ENCODE measurements at regions not wholly inside any gene's neighbourhood (a gene's known extent, or its start where the extent isn't known, plus 50 kb on each side); places are given as distances from the start of the nearest gene placed in this dataset.

GRCh38 chr13:22861958-22862466, 318.8 kb upstream of the SGCG start:
- H2AK5ac ChIP-seq (ENCODE audit: low read depth, low read length): no peak overlapping the region
- no peak for TF ChIP-seq EZH2 (IDR thresholded peaks at IDR 0.05; ENCODE audit: low read depth, low read length, severe bottlenecking)
- no peak for TF ChIP-seq ATF2 (IDR thresholded peaks at IDR 0.05; ENCODE audit: low read length)
- TF ChIP-seq CEBPB (IDR thresholded peaks at IDR 0.05; ENCODE audit: low read depth, low read length): no peak
- no peak for TF ChIP-seq SIN3A (conservative IDR thresholded peaks at IDR 0.05 in 1 of 2, IDR thresholded peaks at IDR 0.05 in 1 of 2; ENCODE audit: low read depth in 1 of 2, low read length in 2 of 2)
- TF ChIP-seq ATF3 (IDR thresholded peaks at IDR 0.05; ENCODE audit: insufficient read depth, low read depth, low read length): no peak
- TF ChIP-seq TEAD4 (IDR thresholded peaks at IDR 0.05; ENCODE audit: low read depth, low read length): no peak
- TF ChIP-seq TBP (IDR thresholded peaks at IDR 0.05; ENCODE audit: low read depth, low read length): no peak
- TF ChIP-seq JUN (IDR thresholded peaks at IDR 0.05; ENCODE audit: low read depth, low read length): no peak
- TF ChIP-seq SIX5 (IDR thresholded peaks at IDR 0.05; ENCODE audit: low read depth, low read length): no peak
- TF ChIP-seq CBX5 (IDR thresholded peaks at IDR 0.05; ENCODE audit: low read depth, low read length): no peak
- H3K23me2 ChIP-seq (ENCODE audit: low read depth, low read length): no peaks in the 10 kb centered on the region
- no peaks in the 10 kb centered on the region for H4K20me1 ChIP-seq (replicated peaks in 1 of 2; ENCODE audit: control insufficient read depth in 1 of 2, insufficient read depth in 2 of 2, low read length in 2 of 2)
- DNase-seq (ENCODE audit: low read depth in 1 of 2, low spot score in 2 of 2) (no peak), FAIRE-seq (no peak)
- H3K27me3 ChIP-seq (replicated peaks in 1 of 4; ENCODE audit: control insufficient read depth in 3 of 4, extremely low read depth in 1 of 4, insufficient read depth in 3 of 4, low read length in 3 of 4): no peaks in the 10 kb centered on the region
- H4K91ac ChIP-seq (replicated peaks; ENCODE audit: insufficient read length, low read length): no peak overlapping the region
- no peak overlapping the region for H2BK15ac ChIP-seq (ENCODE audit: low read length)
- no peak overlapping the region for H3K4me3 ChIP-seq (ENCODE audit: extremely low read depth in 1 of 4, insufficient read depth in 2 of 4, low read depth in 3 of 4, low read length in 4 of 4)
- no peak overlapping the region for H4K5ac ChIP-seq (ENCODE audit: insufficient read length, low read depth, low read length)
- POLR2A ChIA-PET (ENCODE audit: partially characterized antibody): interaction anchor here (1.5 kb wide), 1 partner anchor 19 kb away, joined by 3 read pairs; no protein-coding TSS in a partner anchor
- no peak overlapping the region for H3K9ac ChIP-seq (replicated peaks in 1 of 4; ENCODE audit: extremely low read depth in 1 of 4, low read depth in 3 of 4, low read length in 3 of 4)
- CTCF ChIA-PET (ENCODE audit: partially characterized antibody): interaction anchor here (0.7 to 1.2 kb wide), 2 partner anchors 226 to 949 kb away, joined by 3 read pairs; no protein-coding TSS in a partner anchor
- no peak overlapping the region for H3K4ac ChIP-seq (replicated peaks; ENCODE audit: insufficient read length, low read depth, low read length)
- peaks cover 0 to 8% of the 10 kb centered on the region in 2 experiments; a peak in 1 of 4 replicates for H3K9me3 ChIP-seq (ENCODE audit: insufficient read depth in 2 of 2, low read depth in 1 of 2, low read length in 1 of 2)
- H2BK5ac ChIP-seq (ENCODE audit: low read depth, low read length): no peak overlapping the region
- H2BK12ac ChIP-seq (ENCODE audit: low read depth, low read length): no peak overlapping the region
- H3K4me1 ChIP-seq (replicated peaks in 1 of 4; ENCODE audit: control insufficient read depth in 3 of 4, insufficient read depth in 4 of 4, low read length in 3 of 4): no peaks in the 10 kb centered on the region
- H2BK20ac ChIP-seq (ENCODE audit: low read length): no peak overlapping the region
- H3K56ac ChIP-seq (replicated peaks; ENCODE audit: insufficient read length, low read depth, low read length): no peak overlapping the region
- no peak overlapping the region for H3K27ac ChIP-seq (ENCODE audit: low read depth, low read length)
- no peak overlapping the region for H3K23ac ChIP-seq (ENCODE audit: insufficient read length)
- H3K14ac ChIP-seq (ENCODE audit: insufficient read length): no peak overlapping the region
- H4K8ac ChIP-seq (ENCODE audit: extremely low read depth, insufficient read depth, low read length): no peak overlapping the region
- H3K4me2 ChIP-seq (ENCODE audit: insufficient read depth in 1 of 2, low read depth in 2 of 2, low read length in 2 of 2): no peak overlapping the region
- H3K36me3 ChIP-seq (ENCODE audit: control insufficient read depth in 2 of 4, insufficient read depth in 4 of 4, low read length in 3 of 4): no peaks in the 10 kb centered on the region
- H2BK120ac ChIP-seq (replicated peaks; ENCODE audit: low read depth, low read length): no peak overlapping the region
- no peak overlapping the region for H2AFZ ChIP-seq (ENCODE audit: low read length)
- H3K79me2 ChIP-seq (ENCODE audit: control insufficient read depth in 1 of 2, insufficient read depth in 2 of 2, low read length in 2 of 2): no peaks in the 10 kb centered on the region
- H3K18ac ChIP-seq (ENCODE audit: extremely low read depth, low read length): no peak overlapping the region
- no peaks in the 10 kb centered on the region for H3K79me1 ChIP-seq (ENCODE audit: low read depth, low read length)
